Neural cell (in vitro differentiated cells): ENCODE measurements at regions not wholly inside any gene's neighbourhood (a gene's known extent, or its start where the extent isn't known, plus 50 kb on each side); places are given as distances from the start of the nearest gene placed in this dataset.
"Not testable (repeated sequence)": the region's sequence is repeated elsewhere in the genome, so short reads cannot be mapped to it uniquely, and the experiment has no call there.

ENCODE experiments used
- CTCF ChIP-seq: fragments of 450-650 bp; IDR thresholded peaks from 2 replicates; pipeline ENCODE4 v1.5.1; 2014; ENCODE audit warnings: antibody characterized with exemption, mild to moderate bottlenecking, moderate library complexity; ENCODE audit not compliant: poor library complexity, severe bottlenecking
- EZH2 ChIP-seq: fragments of 200-600, 300-800 bp; shearing (Covaris generic), sonication (generic); IDR thresholded peaks from 2 replicates; pipeline ENCODE4 v1.6.1; 2014; ENCODE audit warnings: antibody characterized with exemption, low read length, borderline replicate concordance, mild to moderate bottlenecking; ENCODE audit not compliant: insufficient read depth, poor library complexity, severe bottlenecking
- POLR2AphosphoS5 ChIP-seq: IDR thresholded peaks from 2 replicates; pipeline ENCODE4 v1.6.1; 2012

- TF ChIP-seq CTCF, POLR2AphosphoS5, EZH2: not testable (repeated sequence)
Measured at GRCh38 chr13:22955147-22955546, 225.6 kb upstream of the SGCG start.
